Upper lobe of left lung (tissue), 6 donors: ENCODE measurements at regions not wholly inside any gene's neighbourhood (a gene's known extent, or its start where the extent isn't known, plus 50 kb on each side); places are given as distances from the start of the nearest gene placed in this dataset.

Experiments used
- ATAC-seq, 2 donors: fragments of 200-7000 bp; cut with Tn5 transposase; one replicate each; pipeline ENCODE4 v1.9.1; 2022; ENCODE audit warnings: mild to moderate bottlenecking in 2 of 2, moderate library complexity in 2 of 2; ENCODE audit not compliant: low FRiP score in 2 of 2
- DNase-seq, 2 donors: peaks; one replicate each; pipeline ENCODE4 v3.0.0-alpha.2; 2019 to 2020
- H3K27ac ChIP-seq, 4 donors: fragments of 200-600 bp; sonication (generic); one replicate each; pipeline ENCODE4 v1.5.1; 2016 to 2019
- H3K27me3 ChIP-seq, 4 donors: fragments of 200-600 bp; sonication (generic); one replicate each; pipeline ENCODE4 v1.5.1; 2017 to 2019
- H3K36me3 ChIP-seq, 4 donors: fragments of 200-600 bp; sonication (generic); one replicate each; pipeline ENCODE4 v1.5.1; 2016 to 2019
- H3K4me1 ChIP-seq, 4 donors: fragments of 200-600 bp; sonication (generic); one replicate each; pipeline ENCODE4 v1.5.1; 2018 to 2019
- H3K4me3 ChIP-seq, 4 donors: fragments of 200-600 bp; sonication (generic); one replicate each; pipeline ENCODE4 v1.5.1; 2017 to 2019; ENCODE audit warnings: mild to moderate bottlenecking in 2 of 4, moderate library complexity in 1 of 4
- H3K9me3 ChIP-seq, 4 donors: fragments of 200-600 bp; sonication (generic); one replicate each; pipeline ENCODE4 v1.5.1; 2018 to 2019
- CTCF ChIP-seq, 6 experiments: fragments of 450-650 bp in 4 of 6; fragments of 200-600 bp in 2 of 6; sonication (generic) in 2 of 6; IDR thresholded peaks; one replicate each; pipeline ENCODE4 v1.5.1; 2016 to 2019; ENCODE audit warnings: antibody characterized with exemption in 6 of 6
- EP300 ChIP-seq, 4 donors: sonication (generic); formaldehyde crosslinking; IDR thresholded peaks; one replicate each; pipeline ENCODE4 v1.5.1; 2017; ENCODE audit warnings: antibody characterized with exemption in 4 of 4, control low read depth in 2 of 4
- POLR2A ChIP-seq, 4 donors: fragments of 450-650 bp; IDR thresholded peaks; one replicate each; pipeline ENCODE4 v1.5.1; 2016 to 2017; ENCODE audit warnings: antibody characterized with exemption in 4 of 4, mild to moderate bottlenecking in 2 of 4
- POLR2AphosphoS5 ChIP-seq, 2 donors: sonication (generic); formaldehyde crosslinking; IDR thresholded peaks; one replicate each; pipeline ENCODE4 v1.5.1; 2017; ENCODE audit warnings: antibody characterized with exemption in 2 of 2
- WGBS, 2 donors: methylation state at CpG; one replicate each; pipeline ENCODE4 v1.1.5; 2017 to 2018; 5-methylcytosine and 5-hydroxymethylcytosine counted together
- donor health status: DM: no; HTN: no; CAD: no; lungs with moderate emphysema.
- donor health status: DM: no; HTN: yes; CAD: no; lungs with severe emphysema.

GRCh38 chr1:233435622-233436021 is 108.1 kb downstream of the MAP3K21 start:
- no peak for TF ChIP-seq EP300 (IDR thresholded peaks at IDR 0.05)
- no peak for TF ChIP-seq POLR2AphosphoS5 (IDR thresholded peaks at IDR 0.05)
- no peak for TF ChIP-seq CTCF (IDR thresholded peaks at IDR 0.05)
- no peak for TF ChIP-seq POLR2A (IDR thresholded peaks at IDR 0.05)
- H3K9me3 ChIP-seq: no peaks in the 10 kb centered on the region
- no peak overlapping the region for H3K27ac ChIP-seq
- 83% methylated on average over 1 of the region's 1 CpG for WGBS, 2 donors
- H3K4me3 ChIP-seq: no peak overlapping the region
- ATAC-seq (no peak), DNase-seq (no peak)
- no peaks in the 10 kb centered on the region for H3K4me1 ChIP-seq
- H3K36me3 ChIP-seq: no peaks in the 10 kb centered on the region
- no peaks in the 10 kb centered on the region for H3K27me3 ChIP-seq

GRCh38 chr1:233439721-233440120 is 112.2 kb downstream of the MAP3K21 start:
- TF ChIP-seq POLR2A (IDR thresholded peaks at IDR 0.05): no peak
- TF ChIP-seq CTCF (IDR thresholded peaks at IDR 0.05): no peak
- TF ChIP-seq EP300 (IDR thresholded peaks at IDR 0.05): no peak
- TF ChIP-seq POLR2AphosphoS5 (IDR thresholded peaks at IDR 0.05): no peak
- DNase-seq: no peak
- Histone ChIP-seq H3K9me3 (no peaks in the 10 kb centered on the region), H3K27me3 (no peaks in the 10 kb centered on the region), H3K4me1 (no peaks in the 10 kb centered on the region), H3K27ac (no peak overlapping the region), H3K4me3 (no peak overlapping the region), H3K36me3 (no peaks in the 10 kb centered on the region)
- ATAC-seq: no peak
- 81% methylated on average over 3 of the region's 3 CpGs for whole genome bisulfite sequencing, 2 donors

- Histone ChIP-seq H3K9me3 (no peaks in the 10 kb centered on the region), H3K4me1 (no peaks in the 10 kb centered on the region), H3K4me3 (no peak overlapping the region), H3K36me3 (no peaks in the 10 kb centered on the region), H3K27ac (no peak overlapping the region), H3K27me3 (no peaks in the 10 kb centered on the region)
- peak in 5 of 6 experiments; percentile 15 to 62 (median 46) for TF ChIP-seq CTCF (IDR thresholded peaks at IDR 0.05)
- no peak for TF ChIP-seq EP300 (IDR thresholded peaks at IDR 0.05)
- ATAC-seq (peak; percentile 67 to 80), DNase-seq (no peak)
- 10 to 16% methylated on average over 9 of the region's 9 CpGs for WGBS, 2 donors
These were observed 113.5 kb downstream of the MAP3K21 start for GRCh38 chr1:233440951-233441401.

- ATAC-seq (no peak), DNase-seq (no peak)
- H3K9me3 ChIP-seq: no peaks in the 10 kb centered on the region
- no peak overlapping the region for H3K4me3 ChIP-seq
- H3K4me1 ChIP-seq: no peaks in the 10 kb centered on the region
- H3K27ac ChIP-seq: no peak overlapping the region
- TF ChIP-seq POLR2AphosphoS5 (IDR thresholded peaks at IDR 0.05): no peak
- TF ChIP-seq POLR2A (IDR thresholded peaks at IDR 0.05): no peak
- TF ChIP-seq CTCF (IDR thresholded peaks at IDR 0.05): no peak
- no peak for TF ChIP-seq EP300 (IDR thresholded peaks at IDR 0.05)
- H3K27me3 ChIP-seq: no peaks in the 10 kb centered on the region
- H3K36me3 ChIP-seq: no peaks in the 10 kb centered on the region
- WGBS, 2 donors: 76 to 84% methylated on average over 8 of the region's 8 CpGs
These were observed 114.7 kb downstream of the MAP3K21 start for GRCh38 chr1:233442026-233442780.
